Muscle layer of duodenum (tissue), 2 donors: ENCODE measurements at regions not wholly inside any gene's neighbourhood (a gene's known extent, or its start where the extent isn't known, plus 50 kb on each side); places are given as distances from the start of the nearest gene placed in this dataset.
"Not testable (repeated sequence)": the region's sequence is repeated elsewhere in the genome, so short reads cannot be mapped to it uniquely, and the experiment has no call there.

Experiments
- H3K27ac ChIP-seq: one replicate; pipeline ENCODE4 v1.7.0; 2013; ENCODE audit warnings: mild to moderate bottlenecking, low read length
- H3K27me3 ChIP-seq: one replicate; pipeline ENCODE4 v1.7.0; 2013; ENCODE audit warnings: low read depth, mild to moderate bottlenecking, control low read depth, low read length
- H3K36me3 ChIP-seq, 2 donors: one replicate each; pipeline ENCODE4 v1.7.0; 2013; ENCODE audit warnings: low read length in 2 of 2, control low read depth in 1 of 2, mild to moderate bottlenecking in 1 of 2; ENCODE audit not compliant: insufficient read depth in 2 of 2, control insufficient read depth in 1 of 2
- H3K4me1 ChIP-seq, 2 donors: one replicate each; pipeline ENCODE4 v1.7.0; 2013; ENCODE audit warnings: low read length in 2 of 2, mild to moderate bottlenecking in 2 of 2, control low read depth in 1 of 2, moderate library complexity in 1 of 2; ENCODE audit not compliant: insufficient read depth in 2 of 2, control insufficient read depth in 1 of 2
- H3K4me3 ChIP-seq, 2 donors: one replicate each; pipeline ENCODE4 v1.7.0; 2013; ENCODE audit warnings: low read length in 2 of 2, low read depth in 1 of 2, mild to moderate bottlenecking in 1 of 2
- H3K9me3 ChIP-seq, 2 donors: one replicate each; pipeline ENCODE4 v1.7.0; 2013; ENCODE audit warnings: low read length in 2 of 2, control low read depth in 1 of 2, mild to moderate bottlenecking in 1 of 2; ENCODE audit not compliant: control insufficient read depth in 1 of 2
- donor health status: healthy.

GRCh38 chr4:54586320-54586955 is 71.3 kb upstream of the KIT start:
- H3K27ac ChIP-seq: no peak overlapping the region
- H3K27me3 ChIP-seq: no peaks in the 10 kb centered on the region
- no peak overlapping the region for H3K4me3 ChIP-seq
- H3K4me1 ChIP-seq: no peaks in the 10 kb centered on the region
- H3K36me3 ChIP-seq: no peaks in the 10 kb centered on the region
- no peaks in the 10 kb centered on the region for H3K9me3 ChIP-seq

GRCh38 chr4:54587107-54587891 is 70.5 kb upstream of the KIT start:
- H3K9me3 ChIP-seq: no peaks in the 10 kb centered on the region
- H3K36me3 ChIP-seq: no peaks in the 10 kb centered on the region
- H3K4me1 ChIP-seq: no peaks in the 10 kb centered on the region
- H3K27ac ChIP-seq: no peak overlapping the region
- H3K27me3 ChIP-seq: no peaks in the 10 kb centered on the region
- H3K4me3 ChIP-seq: no peak overlapping the region

GRCh38 chr4:54588404-54588803 is 69.4 kb upstream of the KIT start:
- no peak overlapping the region for H3K4me3 ChIP-seq
- H3K27ac ChIP-seq: no peak overlapping the region
- H3K4me1 ChIP-seq: no peaks in the 10 kb centered on the region
- no peaks in the 10 kb centered on the region for H3K36me3 ChIP-seq
- H3K27me3 ChIP-seq: no peaks in the 10 kb centered on the region
- no peaks in the 10 kb centered on the region for H3K9me3 ChIP-seq

- no peak overlapping the region for H3K27ac ChIP-seq
- no peaks in the 10 kb centered on the region for H3K36me3 ChIP-seq
- H3K9me3 ChIP-seq: no peaks in the 10 kb centered on the region
- no peaks in the 10 kb centered on the region for H3K4me1 ChIP-seq
- H3K4me3 ChIP-seq: no peak overlapping the region
- H3K27me3 ChIP-seq: no peaks in the 10 kb centered on the region
Observed at GRCh38 chr4:54589586-54589985, 68.2 kb upstream of the KIT start.

- no peaks in the 10 kb centered on the region for H3K4me1 ChIP-seq
- H3K27me3 ChIP-seq: no peaks in the 10 kb centered on the region
- no peaks in the 10 kb centered on the region for H3K36me3 ChIP-seq
- H3K9me3 ChIP-seq: no peaks in the 10 kb centered on the region
- H3K27ac ChIP-seq: no peak overlapping the region
- H3K4me3 ChIP-seq: no peak overlapping the region
Observed at GRCh38 chr4:54593795-54594322, 63.9 kb upstream of the KIT start.

- Histone ChIP-seq H3K27me3 (no peaks in the 10 kb centered on the region), H3K9me3 (no peaks in the 10 kb centered on the region), H3K4me3 (no peak overlapping the region), H3K36me3 (no peaks in the 10 kb centered on the region), H3K4me1 (no peaks in the 10 kb centered on the region), H3K27ac (no peak overlapping the region)
Observed at GRCh38 chr4:54596201-54596600, 61.6 kb upstream of the KIT start.

GRCh38 chr4:54597678-54598077 is 60.1 kb upstream of the KIT start:
- H3K36me3 ChIP-seq, H3K9me3 ChIP-seq, H3K27me3 ChIP-seq, H3K4me3 ChIP-seq, H3K27ac ChIP-seq, H3K4me1 ChIP-seq: not testable (repeated sequence)

GRCh38 chr4:54602175-54602574 is 55.6 kb upstream of the KIT start:
- H3K4me1 ChIP-seq, H3K27me3 ChIP-seq, H3K27ac ChIP-seq, H3K9me3 ChIP-seq, H3K36me3 ChIP-seq, H3K4me3 ChIP-seq: not testable (repeated sequence)

- Histone ChIP-seq H3K27ac (no peak overlapping the region), H3K4me1 (no peaks in the 10 kb centered on the region), H3K9me3 (peaks cover 0 to 5% of the 10 kb centered on the region in 2 donors), H3K36me3 (no peaks in the 10 kb centered on the region), H3K4me3 (no peak overlapping the region), H3K27me3 (no peaks in the 10 kb centered on the region)
Observed at GRCh38 chr4:54607067-54607466, 50.7 kb upstream of the KIT start.

GRCh38 chr4:54607521-54607920 is 50.2 kb upstream of the KIT start:
- H3K4me3 ChIP-seq: no peak overlapping the region
- no peak overlapping the region for H3K27ac ChIP-seq
- H3K27me3 ChIP-seq: no peaks in the 10 kb centered on the region
- H3K9me3 ChIP-seq: peaks cover 0 to 5% of the 10 kb centered on the region in 2 donors
- no peaks in the 10 kb centered on the region for H3K36me3 ChIP-seq
- H3K4me1 ChIP-seq: no peaks in the 10 kb centered on the region
